Neural cell (in vitro differentiated cells): ENCODE measurements at regions not wholly inside any gene's neighbourhood (a gene's known extent, or its start where the extent isn't known, plus 50 kb on each side); places are given as distances from the start of the nearest gene placed in this dataset.

Source experiments
- H2AFZ ChIP-seq: fragments of 200-600, 300-800 bp; sonication (generic), shearing (Covaris generic); 2 replicates; pipeline ENCODE4 v1.6.0; 2014; ENCODE audit warnings: low read depth, mild to moderate bottlenecking, antibody characterized with exemption, low read length, moderate library complexity
- H3F3A ChIP-seq: fragments of 200-600 bp; shearing (Covaris generic); 2 replicates; pipeline ENCODE4 v1.6.1; 2016; ENCODE audit warnings: mild to moderate bottlenecking, moderate library complexity, mixed read lengths, antibody characterized with exemption, low read length; ENCODE audit not compliant: insufficient read depth, poor library complexity, severe bottlenecking
- H3K27ac ChIP-seq: fragments of 200-600, 300-800 bp; sonication (generic), shearing (Covaris generic); 2 replicates; pipeline ENCODE4 v1.5.1; 2014; ENCODE audit warnings: mild to moderate bottlenecking, low read length, moderate library complexity
- H3K27me3 ChIP-seq: fragments of 300-800, 200-600 bp; sonication (generic), shearing (Covaris generic); 2 replicates; pipeline ENCODE4 v1.6.0; 2014; ENCODE audit warnings: mild to moderate bottlenecking, low read depth, low read length, moderate library complexity; ENCODE audit not compliant: insufficient read depth
- H3K36me3 ChIP-seq: fragments of 300-800, 200-600 bp; sonication (generic), shearing (Covaris generic); 2 replicates; pipeline ENCODE4 v1.5.1; 2014; ENCODE audit warnings: mild to moderate bottlenecking, antibody characterized with exemption, low read length, moderate library complexity; ENCODE audit not compliant: insufficient read depth
- H3K4me2 ChIP-seq: fragments of 300-800, 200-600 bp; sonication (generic), shearing (Covaris generic); 2 replicates; pipeline ENCODE4 v1.6.0; 2014; ENCODE audit warnings: mild to moderate bottlenecking, low read length
- H3K4me3 ChIP-seq: fragments of 300-800, 200-600 bp; sonication (generic), shearing (Covaris generic); 2 replicates; pipeline ENCODE4 v1.5.1; 2014; ENCODE audit warnings: mild to moderate bottlenecking, low read length, moderate library complexity
- H3K79me2 ChIP-seq: fragments of 200-600 bp; shearing (Covaris generic); replicated peaks from 2 replicates; pipeline ENCODE4 v1.6.0; 2014; ENCODE audit warnings: mild to moderate bottlenecking, low read length, moderate library complexity; ENCODE audit not compliant: insufficient read depth
- H3K9ac ChIP-seq: fragments of 300-800, 200-600 bp; sonication (generic), shearing (Covaris generic); 2 replicates; pipeline ENCODE4 v1.6.1; 2016; ENCODE audit warnings: mild to moderate bottlenecking, low read length, mixed read lengths
- H3K9me2 ChIP-seq: fragments of 200-600 bp; shearing (Covaris generic); 2 replicates; pipeline ENCODE4 v1.6.1; 2016; ENCODE audit warnings: mild to moderate bottlenecking, low read length, mixed read lengths; ENCODE audit not compliant: insufficient read depth
- H3K9me3 ChIP-seq: fragments of 200-600, 300-800 bp; sonication (generic), shearing (Covaris generic); 2 replicates; pipeline ENCODE4 v1.6.1; 2016; ENCODE audit warnings: mild to moderate bottlenecking, mixed run types, low read length, moderate library complexity, mixed read lengths
- H4K20me1 ChIP-seq: fragments of 200-600 bp; shearing (Covaris generic); 2 replicates; pipeline ENCODE4 v1.6.1; 2016; ENCODE audit warnings: mild to moderate bottlenecking, mixed run types; ENCODE audit not compliant: insufficient read depth
- EP300 ChIP-seq: fragments of 450-650 bp; conservative IDR thresholded peaks from 2 replicates; pipeline ENCODE4 v1.6.1; 2014; ENCODE audit warnings: antibody characterized with exemption, mild to moderate bottlenecking, moderate library complexity; ENCODE audit not compliant: poor library complexity, severe bottlenecking
- EZH2 ChIP-seq: fragments of 200-600, 300-800 bp; shearing (Covaris generic), sonication (generic); IDR thresholded peaks from 2 replicates; pipeline ENCODE4 v1.6.1; 2014; ENCODE audit warnings: antibody characterized with exemption, low read length, borderline replicate concordance, mild to moderate bottlenecking; ENCODE audit not compliant: insufficient read depth, poor library complexity, severe bottlenecking
- MXI1 ChIP-seq: fragments of 450-650 bp; conservative IDR thresholded peaks from 2 replicates; pipeline ENCODE4 v1.6.1; 2014; ENCODE audit warnings: antibody characterized with exemption, mild to moderate bottlenecking; ENCODE audit not compliant: poor library complexity, severe bottlenecking
- POLR2AphosphoS5 ChIP-seq: IDR thresholded peaks from 2 replicates; pipeline ENCODE4 v1.6.1; 2012
- RAD21 ChIP-seq: fragments of 450-650 bp; conservative IDR thresholded peaks from 2 replicates; pipeline ENCODE4 v1.6.1; 2014; ENCODE audit warnings: antibody characterized with exemption, mild to moderate bottlenecking, moderate library complexity
- SMC3 ChIP-seq: fragments of 450-650 bp; conservative IDR thresholded peaks from 2 replicates; pipeline ENCODE4 v1.6.1; 2014; ENCODE audit warnings: antibody characterized with exemption, mild to moderate bottlenecking, moderate library complexity; ENCODE audit not compliant: poor library complexity
- TAF1 ChIP-seq: IDR thresholded peaks from 2 replicates; pipeline ENCODE4 v1.6.1; 2012; ENCODE audit warnings: low read depth
- TF ChIP-seq, protein P1 (sequence below): IDR thresholded peaks from 2 replicates; pipeline ENCODE4 v1.6.1; 2012; ENCODE audit warnings: borderline replicate concordance
- TF ChIP-seq, protein P2 (sequence below): fragments of 450-650 bp; IDR thresholded peaks from 2 replicates; pipeline ENCODE4 v1.5.1; 2014; ENCODE audit warnings: antibody characterized with exemption, mild to moderate bottlenecking, moderate library complexity; ENCODE audit not compliant: poor library complexity, severe bottlenecking

DNA sequence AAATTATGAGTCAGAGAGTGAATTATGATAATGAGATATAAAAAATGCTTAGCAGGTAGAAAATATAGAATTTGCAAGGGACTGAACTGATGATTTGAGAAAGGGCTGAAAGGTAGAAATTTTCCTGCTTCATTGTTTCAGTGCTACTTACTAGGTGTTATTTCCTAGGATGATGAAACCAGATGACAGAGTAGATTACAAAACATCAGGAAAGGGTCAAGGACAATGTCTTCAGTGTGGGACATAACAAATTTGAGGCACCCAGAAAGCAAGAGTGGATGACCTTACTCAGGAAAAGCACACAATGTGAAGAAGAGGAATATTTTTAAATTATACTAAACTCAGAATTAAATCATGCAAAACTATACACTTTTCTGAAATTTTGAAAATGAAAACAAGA lies 102.1 kb downstream of the SHCBP1 start:
- Histone ChIP-seq H3K9me3 (no peaks in the 10 kb centered on the region), H3K9ac (no peak overlapping the region), H3K36me3 (no peaks in the 10 kb centered on the region), H3K27ac (no peak overlapping the region), H2AFZ (no peak overlapping the region), H3K4me3 (no peak overlapping the region), H3F3A (no peaks in the 10 kb centered on the region), H3K27me3 (no peaks in the 10 kb centered on the region), H3K79me2 (no peaks in the 10 kb centered on the region), H3K9me2 (no peaks in the 10 kb centered on the region), H4K20me1 (no peaks in the 10 kb centered on the region), H3K4me2 (no peak overlapping the region)
- no peak for TF ChIP-seq MXI1
- no peak for TF ChIP-seq POLR2AphosphoS5
- no peak for TF ChIP-seq TAF1
- TF ChIP-seq SMC3 = no peak
- TF ChIP-seq, protein P1, sequence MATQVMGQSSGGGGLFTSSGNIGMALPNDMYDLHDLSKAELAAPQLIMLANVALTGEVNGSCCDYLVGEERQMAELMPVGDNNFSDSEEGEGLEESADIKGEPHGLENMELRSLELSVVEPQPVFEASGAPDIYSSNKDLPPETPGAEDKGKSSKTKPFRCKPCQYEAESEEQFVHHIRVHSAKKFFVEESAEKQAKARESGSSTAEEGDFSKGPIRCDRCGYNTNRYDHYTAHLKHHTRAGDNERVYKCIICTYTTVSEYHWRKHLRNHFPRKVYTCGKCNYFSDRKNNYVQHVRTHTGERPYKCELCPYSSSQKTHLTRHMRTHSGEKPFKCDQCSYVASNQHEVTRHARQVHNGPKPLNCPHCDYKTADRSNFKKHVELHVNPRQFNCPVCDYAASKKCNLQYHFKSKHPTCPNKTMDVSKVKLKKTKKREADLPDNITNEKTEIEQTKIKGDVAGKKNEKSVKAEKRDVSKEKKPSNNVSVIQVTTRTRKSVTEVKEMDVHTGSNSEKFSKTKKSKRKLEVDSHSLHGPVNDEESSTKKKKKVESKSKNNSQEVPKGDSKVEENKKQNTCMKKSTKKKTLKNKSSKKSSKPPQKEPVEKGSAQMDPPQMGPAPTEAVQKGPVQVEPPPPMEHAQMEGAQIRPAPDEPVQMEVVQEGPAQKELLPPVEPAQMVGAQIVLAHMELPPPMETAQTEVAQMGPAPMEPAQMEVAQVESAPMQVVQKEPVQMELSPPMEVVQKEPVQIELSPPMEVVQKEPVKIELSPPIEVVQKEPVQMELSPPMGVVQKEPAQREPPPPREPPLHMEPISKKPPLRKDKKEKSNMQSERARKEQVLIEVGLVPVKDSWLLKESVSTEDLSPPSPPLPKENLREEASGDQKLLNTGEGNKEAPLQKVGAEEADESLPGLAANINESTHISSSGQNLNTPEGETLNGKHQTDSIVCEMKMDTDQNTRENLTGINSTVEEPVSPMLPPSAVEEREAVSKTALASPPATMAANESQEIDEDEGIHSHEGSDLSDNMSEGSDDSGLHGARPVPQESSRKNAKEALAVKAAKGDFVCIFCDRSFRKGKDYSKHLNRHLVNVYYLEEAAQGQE = no peak
- TF ChIP-seq EZH2 = no peak
- no peak for TF ChIP-seq EP300
- TF ChIP-seq RAD21 = no peak
- TF ChIP-seq, protein P2, sequence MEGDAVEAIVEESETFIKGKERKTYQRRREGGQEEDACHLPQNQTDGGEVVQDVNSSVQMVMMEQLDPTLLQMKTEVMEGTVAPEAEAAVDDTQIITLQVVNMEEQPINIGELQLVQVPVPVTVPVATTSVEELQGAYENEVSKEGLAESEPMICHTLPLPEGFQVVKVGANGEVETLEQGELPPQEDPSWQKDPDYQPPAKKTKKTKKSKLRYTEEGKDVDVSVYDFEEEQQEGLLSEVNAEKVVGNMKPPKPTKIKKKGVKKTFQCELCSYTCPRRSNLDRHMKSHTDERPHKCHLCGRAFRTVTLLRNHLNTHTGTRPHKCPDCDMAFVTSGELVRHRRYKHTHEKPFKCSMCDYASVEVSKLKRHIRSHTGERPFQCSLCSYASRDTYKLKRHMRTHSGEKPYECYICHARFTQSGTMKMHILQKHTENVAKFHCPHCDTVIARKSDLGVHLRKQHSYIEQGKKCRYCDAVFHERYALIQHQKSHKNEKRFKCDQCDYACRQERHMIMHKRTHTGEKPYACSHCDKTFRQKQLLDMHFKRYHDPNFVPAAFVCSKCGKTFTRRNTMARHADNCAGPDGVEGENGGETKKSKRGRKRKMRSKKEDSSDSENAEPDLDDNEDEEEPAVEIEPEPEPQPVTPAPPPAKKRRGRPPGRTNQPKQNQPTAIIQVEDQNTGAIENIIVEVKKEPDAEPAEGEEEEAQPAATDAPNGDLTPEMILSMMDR = no peak

DNA sequence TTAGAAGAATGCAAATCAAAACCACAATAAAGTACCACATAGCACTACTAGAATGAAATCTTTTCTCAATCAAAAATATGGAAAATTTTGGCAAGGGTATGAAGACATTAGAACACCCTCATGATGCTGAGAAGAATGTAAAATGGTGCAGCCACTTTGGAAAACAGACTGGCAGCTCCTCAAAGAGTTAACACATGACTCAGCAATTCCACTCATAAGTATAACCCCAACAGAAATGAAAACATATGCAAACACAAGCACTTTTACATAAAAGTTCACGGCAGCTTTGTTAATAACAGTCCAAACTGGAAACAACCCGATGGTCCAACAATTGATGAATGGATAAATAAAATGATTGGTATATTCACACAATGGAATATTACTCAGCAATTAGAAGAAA lies 124.5 kb downstream of the SHCBP1 start:
- Histone ChIP-seq H2AFZ (no peak overlapping the region), H3K79me2 (no peaks in the 10 kb centered on the region), H3K27ac (no peak overlapping the region), H3K9me2 (no peaks in the 10 kb centered on the region), H3K4me2 (no peak overlapping the region), H3K27me3 (no peaks in the 10 kb centered on the region), H3K9ac (no peak overlapping the region), H3K36me3 (no peaks in the 10 kb centered on the region), H3F3A (no peaks in the 10 kb centered on the region), H3K4me3 (no peak overlapping the region), H3K9me3 (no peaks in the 10 kb centered on the region), H4K20me1 (no peaks in the 10 kb centered on the region)
- TF ChIP-seq EP300 (no peak), POLR2AphosphoS5 (no peak), TAF1 (no peak)
- TF ChIP-seq, protein P2 = no peak
- TF ChIP-seq, protein P1 = no peak
